Sigmoid colon (tissue), 4 donors: ENCODE measurements at regions not wholly inside any gene's neighbourhood (a gene's known extent, or its start where the extent isn't known, plus 50 kb on each side); places are given as distances from the start of the nearest gene placed in this dataset.

Experiments
- EP300 ChIP-seq, 4 donors: sonication (generic); formaldehyde crosslinking; IDR thresholded peaks; one replicate each; pipeline ENCODE4 v1.6.1; 2017; ENCODE audit warnings: antibody characterized with exemption in 4 of 4
- TF ChIP-seq, protein P1 (sequence below), 4 experiments: fragments of 450-650 bp in 3 of 4; fragments of 200-600 bp in 1 of 4; IDR thresholded peaks; one replicate each; pipeline ENCODE4 v1.5.1; 2016 to 2019; ENCODE audit warnings: antibody characterized with exemption in 4 of 4, mild to moderate bottlenecking in 3 of 4, moderate library complexity in 2 of 4

GRCh38 chr19:41500443-41500842 is 57.5 kb downstream of the ERICH4 start:
- TF ChIP-seq EP300 (IDR thresholded peaks at IDR 0.05) = no peak
- TF ChIP-seq, protein P1, sequence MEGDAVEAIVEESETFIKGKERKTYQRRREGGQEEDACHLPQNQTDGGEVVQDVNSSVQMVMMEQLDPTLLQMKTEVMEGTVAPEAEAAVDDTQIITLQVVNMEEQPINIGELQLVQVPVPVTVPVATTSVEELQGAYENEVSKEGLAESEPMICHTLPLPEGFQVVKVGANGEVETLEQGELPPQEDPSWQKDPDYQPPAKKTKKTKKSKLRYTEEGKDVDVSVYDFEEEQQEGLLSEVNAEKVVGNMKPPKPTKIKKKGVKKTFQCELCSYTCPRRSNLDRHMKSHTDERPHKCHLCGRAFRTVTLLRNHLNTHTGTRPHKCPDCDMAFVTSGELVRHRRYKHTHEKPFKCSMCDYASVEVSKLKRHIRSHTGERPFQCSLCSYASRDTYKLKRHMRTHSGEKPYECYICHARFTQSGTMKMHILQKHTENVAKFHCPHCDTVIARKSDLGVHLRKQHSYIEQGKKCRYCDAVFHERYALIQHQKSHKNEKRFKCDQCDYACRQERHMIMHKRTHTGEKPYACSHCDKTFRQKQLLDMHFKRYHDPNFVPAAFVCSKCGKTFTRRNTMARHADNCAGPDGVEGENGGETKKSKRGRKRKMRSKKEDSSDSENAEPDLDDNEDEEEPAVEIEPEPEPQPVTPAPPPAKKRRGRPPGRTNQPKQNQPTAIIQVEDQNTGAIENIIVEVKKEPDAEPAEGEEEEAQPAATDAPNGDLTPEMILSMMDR (IDR thresholded peaks at IDR 0.05) = no peak
